ENCODE measurements at regions not wholly inside any gene's neighbourhood (a gene's known extent, or its start where the extent isn't known, plus 50 kb on each side); places are given as distances from the start of the nearest gene placed in this dataset.
"Not testable (repeated sequence)": the region's sequence is repeated elsewhere in the genome, so short reads cannot be mapped to it uniquely, and the experiment has no call there.

GRCh38 chr16:16550824-16551223 lies 171.9 kb downstream of the NPIPA7 start:
- TF ChIP-seq HDAC2 (IDR thresholded peaks at IDR 0.05); HOXA7 (CRISPR knock-in tag; IDR thresholded peaks at IDR 0.05); MYC (IDR thresholded peaks at IDR 0.05; ENCODE audit: borderline replicate concordance, low read length); CBX8 (IDR thresholded peaks at IDR 0.05); CTCF (IDR thresholded peaks at IDR 0.05): not testable (repeated sequence)
